ENCODE measurements at regions not wholly inside any gene's neighbourhood (a gene's known extent, or its start where the extent isn't known, plus 50 kb on each side); places are given as distances from the start of the nearest gene placed in this dataset.

DNA sequence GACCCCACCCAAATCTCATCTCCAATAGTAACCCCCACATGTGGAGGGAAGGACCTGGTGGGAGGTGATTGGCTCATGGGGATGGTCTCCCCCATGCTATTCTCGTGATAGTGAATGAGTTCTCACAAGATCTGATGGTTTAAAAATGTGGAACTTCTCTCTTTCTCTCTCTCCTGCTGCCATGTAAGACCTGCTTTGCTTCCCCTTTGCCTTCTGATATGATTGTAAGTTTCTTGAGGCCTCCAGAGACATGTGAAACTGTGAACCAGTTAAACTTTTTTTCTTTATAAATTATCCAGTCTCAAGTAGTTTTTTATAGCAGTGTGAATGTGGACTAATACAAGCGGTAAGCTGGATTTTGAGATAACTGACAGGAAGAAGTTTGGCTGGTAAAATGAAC lies 60.3 kb upstream of the MBNL1 start:
- TF ChIP-seq, protein P1, sequence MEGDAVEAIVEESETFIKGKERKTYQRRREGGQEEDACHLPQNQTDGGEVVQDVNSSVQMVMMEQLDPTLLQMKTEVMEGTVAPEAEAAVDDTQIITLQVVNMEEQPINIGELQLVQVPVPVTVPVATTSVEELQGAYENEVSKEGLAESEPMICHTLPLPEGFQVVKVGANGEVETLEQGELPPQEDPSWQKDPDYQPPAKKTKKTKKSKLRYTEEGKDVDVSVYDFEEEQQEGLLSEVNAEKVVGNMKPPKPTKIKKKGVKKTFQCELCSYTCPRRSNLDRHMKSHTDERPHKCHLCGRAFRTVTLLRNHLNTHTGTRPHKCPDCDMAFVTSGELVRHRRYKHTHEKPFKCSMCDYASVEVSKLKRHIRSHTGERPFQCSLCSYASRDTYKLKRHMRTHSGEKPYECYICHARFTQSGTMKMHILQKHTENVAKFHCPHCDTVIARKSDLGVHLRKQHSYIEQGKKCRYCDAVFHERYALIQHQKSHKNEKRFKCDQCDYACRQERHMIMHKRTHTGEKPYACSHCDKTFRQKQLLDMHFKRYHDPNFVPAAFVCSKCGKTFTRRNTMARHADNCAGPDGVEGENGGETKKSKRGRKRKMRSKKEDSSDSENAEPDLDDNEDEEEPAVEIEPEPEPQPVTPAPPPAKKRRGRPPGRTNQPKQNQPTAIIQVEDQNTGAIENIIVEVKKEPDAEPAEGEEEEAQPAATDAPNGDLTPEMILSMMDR (IDR thresholded peaks at IDR 0.05; ENCODE audit: control extremely low read depth in 1 of 3, insufficient read depth in 1 of 3, low read depth in 1 of 3, low read length in 3 of 3) = no peak
- TF ChIP-seq, protein P2, sequence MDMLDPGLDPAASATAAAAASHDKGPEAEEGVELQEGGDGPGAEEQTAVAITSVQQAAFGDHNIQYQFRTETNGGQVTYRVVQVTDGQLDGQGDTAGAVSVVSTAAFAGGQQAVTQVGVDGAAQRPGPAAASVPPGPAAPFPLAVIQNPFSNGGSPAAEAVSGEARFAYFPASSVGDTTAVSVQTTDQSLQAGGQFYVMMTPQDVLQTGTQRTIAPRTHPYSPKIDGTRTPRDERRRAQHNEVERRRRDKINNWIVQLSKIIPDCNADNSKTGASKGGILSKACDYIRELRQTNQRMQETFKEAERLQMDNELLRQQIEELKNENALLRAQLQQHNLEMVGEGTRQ (IDR thresholded peaks at IDR 0.05; ENCODE audit: low read length) = no peak
- no peak for TF ChIP-seq JUN (IDR thresholded peaks at IDR 0.05; ENCODE audit: low read depth, low read length)
- TF ChIP-seq CEBPB (IDR thresholded peaks at IDR 0.05; ENCODE audit: low read depth, low read length) = no peak
- TF ChIP-seq EZH2 (IDR thresholded peaks at IDR 0.05; ENCODE audit: low read depth, low read length, severe bottlenecking) = no peak
- no peak for TF ChIP-seq EP300 (IDR thresholded peaks at IDR 0.05; ENCODE audit: borderline replicate concordance in 1 of 2, low read depth in 2 of 2, low read length in 2 of 2)
- TF ChIP-seq, protein P3, sequence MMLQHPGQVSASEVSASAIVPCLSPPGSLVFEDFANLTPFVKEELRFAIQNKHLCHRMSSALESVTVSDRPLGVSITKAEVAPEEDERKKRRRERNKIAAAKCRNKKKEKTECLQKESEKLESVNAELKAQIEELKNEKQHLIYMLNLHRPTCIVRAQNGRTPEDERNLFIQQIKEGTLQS (IDR thresholded peaks at IDR 0.05; ENCODE audit: insufficient read depth, low read depth, low read length) = no peak
- TF ChIP-seq JUND (IDR thresholded peaks at IDR 0.05; ENCODE audit: low read length) = no peak
- no peak for TF ChIP-seq POLR2AphosphoS5 (IDR thresholded peaks at IDR 0.05; ENCODE audit: low read depth, low read length)
